SU-DHL-6 (cell line): ENCODE measurements at regions not wholly inside any gene's neighbourhood (a gene's known extent, or its start where the extent isn't known, plus 50 kb on each side); places are given as distances from the start of the nearest gene placed in this dataset.

Experiments used
- EZH2phosphoT487 ChIP-seq: fragments of 200-600 bp; sonication (generic), shearing (Covaris generic); conservative IDR thresholded peaks from 2 replicates; pipeline ENCODE4 v1.6.1; 2018; ENCODE audit warnings: mild to moderate bottlenecking, antibody characterized with exemption, low read length, moderate library complexity, mixed read lengths
- TF ChIP-seq, protein P1 (sequence below): fragments of 200-600 bp; sonication (generic); IDR thresholded peaks from one replicate; pipeline ENCODE4 v1.5.1; 2017; ENCODE audit warnings: antibody characterized with exemption, mild to moderate bottlenecking, low read length, moderate library complexity; ENCODE audit not compliant: insufficient read depth, poor library complexity, severe bottlenecking

GRCh38 chr18:10232062-10232461 lies 222.4 kb upstream of the APCDD1 start:
- TF ChIP-seq, protein P1, sequence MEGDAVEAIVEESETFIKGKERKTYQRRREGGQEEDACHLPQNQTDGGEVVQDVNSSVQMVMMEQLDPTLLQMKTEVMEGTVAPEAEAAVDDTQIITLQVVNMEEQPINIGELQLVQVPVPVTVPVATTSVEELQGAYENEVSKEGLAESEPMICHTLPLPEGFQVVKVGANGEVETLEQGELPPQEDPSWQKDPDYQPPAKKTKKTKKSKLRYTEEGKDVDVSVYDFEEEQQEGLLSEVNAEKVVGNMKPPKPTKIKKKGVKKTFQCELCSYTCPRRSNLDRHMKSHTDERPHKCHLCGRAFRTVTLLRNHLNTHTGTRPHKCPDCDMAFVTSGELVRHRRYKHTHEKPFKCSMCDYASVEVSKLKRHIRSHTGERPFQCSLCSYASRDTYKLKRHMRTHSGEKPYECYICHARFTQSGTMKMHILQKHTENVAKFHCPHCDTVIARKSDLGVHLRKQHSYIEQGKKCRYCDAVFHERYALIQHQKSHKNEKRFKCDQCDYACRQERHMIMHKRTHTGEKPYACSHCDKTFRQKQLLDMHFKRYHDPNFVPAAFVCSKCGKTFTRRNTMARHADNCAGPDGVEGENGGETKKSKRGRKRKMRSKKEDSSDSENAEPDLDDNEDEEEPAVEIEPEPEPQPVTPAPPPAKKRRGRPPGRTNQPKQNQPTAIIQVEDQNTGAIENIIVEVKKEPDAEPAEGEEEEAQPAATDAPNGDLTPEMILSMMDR, result no peak
- TF ChIP-seq EZH2phosphoT487, result no peak
